ENCODE measurements at regions not wholly inside any gene's neighbourhood (a gene's known extent, or its start where the extent isn't known, plus 50 kb on each side); places are given as distances from the start of the nearest gene placed in this dataset.

DNA sequence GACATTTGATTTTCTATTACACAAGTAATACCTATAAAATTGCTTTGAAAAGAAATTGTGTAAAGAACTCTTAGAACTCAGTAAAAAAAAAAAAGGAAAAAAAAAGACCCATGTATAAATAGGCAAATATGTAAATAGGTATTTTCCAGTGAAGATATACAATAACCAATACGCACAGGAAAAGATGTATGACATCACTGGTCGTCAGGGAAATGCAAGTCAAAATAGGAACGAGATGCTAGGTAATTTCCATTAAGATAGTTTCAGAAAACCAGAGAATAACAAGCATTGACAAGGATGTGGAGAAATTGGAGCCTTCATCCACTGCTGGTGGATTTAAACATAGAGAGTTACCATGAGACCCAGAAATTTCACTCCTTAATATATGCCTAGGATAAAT, 708.8 kb downstream of the MTRR start:
- TF ChIP-seq ZC3H10 (CRISPR knock-in tag; IDR thresholded peaks at IDR 0.05) (no peak), ZNF565 (CRISPR knock-in tag; conservative IDR thresholded peaks at IDR 0.05; ENCODE audit: low read depth) (no peak), POU6F1 (CRISPR knock-in tag; IDR thresholded peaks at IDR 0.05; ENCODE audit: borderline replicate concordance, low read depth) (no peak), SNAI2 (CRISPR knock-in tag; IDR thresholded peaks at IDR 0.05) (no peak), BACH2 (CRISPR knock-in tag; IDR thresholded peaks at IDR 0.05; ENCODE audit: borderline replicate concordance) (no peak), CSRNP3 (CRISPR knock-in tag; IDR thresholded peaks at IDR 0.05) (no peak), TCF4 (CRISPR knock-in tag; IDR thresholded peaks at IDR 0.05; ENCODE audit: borderline replicate concordance) (no peak), ZFP3 (CRISPR knock-in tag; IDR thresholded peaks at IDR 0.05) (no peak), RARB (CRISPR knock-in tag; IDR thresholded peaks at IDR 0.05) (no peak), ZNF70 (CRISPR knock-in tag; IDR thresholded peaks at IDR 0.05) (no peak), ARNTL (CRISPR knock-in tag; IDR thresholded peaks at IDR 0.05; ENCODE audit: borderline replicate concordance, low read depth) (no peak), OSR1 (CRISPR knock-in tag; IDR thresholded peaks at IDR 0.05) (no peak), TSHZ2 (CRISPR knock-in tag; IDR thresholded peaks at IDR 0.05) (no peak)
- TF ChIP-seq, protein P1, sequence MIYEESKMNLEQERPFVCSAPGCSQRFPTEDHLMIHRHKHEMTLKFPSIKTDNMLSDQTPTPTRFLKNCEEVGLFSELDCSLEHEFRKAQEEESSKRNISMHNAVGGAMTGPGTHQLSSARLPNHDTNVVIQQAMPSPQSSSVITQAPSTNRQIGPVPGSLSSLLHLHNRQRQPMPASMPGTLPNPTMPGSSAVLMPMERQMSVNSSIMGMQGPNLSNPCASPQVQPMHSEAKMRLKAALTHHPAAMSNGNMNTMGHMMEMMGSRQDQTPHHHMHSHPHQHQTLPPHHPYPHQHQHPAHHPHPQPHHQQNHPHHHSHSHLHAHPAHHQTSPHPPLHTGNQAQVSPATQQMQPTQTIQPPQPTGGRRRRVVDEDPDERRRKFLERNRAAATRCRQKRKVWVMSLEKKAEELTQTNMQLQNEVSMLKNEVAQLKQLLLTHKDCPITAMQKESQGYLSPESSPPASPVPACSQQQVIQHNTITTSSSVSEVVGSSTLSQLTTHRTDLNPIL (CRISPR knock-in tag; IDR thresholded peaks at IDR 0.05; ENCODE audit: low read depth) = no peak
- TF ChIP-seq, protein P2, sequence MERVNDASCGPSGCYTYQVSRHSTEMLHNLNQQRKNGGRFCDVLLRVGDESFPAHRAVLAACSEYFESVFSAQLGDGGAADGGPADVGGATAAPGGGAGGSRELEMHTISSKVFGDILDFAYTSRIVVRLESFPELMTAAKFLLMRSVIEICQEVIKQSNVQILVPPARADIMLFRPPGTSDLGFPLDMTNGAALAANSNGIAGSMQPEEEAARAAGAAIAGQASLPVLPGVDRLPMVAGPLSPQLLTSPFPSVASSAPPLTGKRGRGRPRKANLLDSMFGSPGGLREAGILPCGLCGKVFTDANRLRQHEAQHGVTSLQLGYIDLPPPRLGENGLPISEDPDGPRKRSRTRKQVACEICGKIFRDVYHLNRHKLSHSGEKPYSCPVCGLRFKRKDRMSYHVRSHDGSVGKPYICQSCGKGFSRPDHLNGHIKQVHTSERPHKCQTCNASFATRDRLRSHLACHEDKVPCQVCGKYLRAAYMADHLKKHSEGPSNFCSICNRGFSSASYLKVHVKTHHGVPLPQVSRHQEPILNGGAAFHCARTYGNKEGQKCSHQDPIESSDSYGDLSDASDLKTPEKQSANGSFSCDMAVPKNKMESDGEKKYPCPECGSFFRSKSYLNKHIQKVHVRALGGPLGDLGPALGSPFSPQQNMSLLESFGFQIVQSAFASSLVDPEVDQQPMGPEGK (CRISPR knock-in tag; IDR thresholded peaks at IDR 0.05; ENCODE audit: borderline replicate concordance) = no peak
- ATAC-seq = no peak

- TF ChIP-seq ZNF8 (CRISPR knock-in tag; IDR thresholded peaks at IDR 0.05) = no peak
- TF ChIP-seq CSRNP3 (CRISPR knock-in tag; IDR thresholded peaks at IDR 0.05) = no peak
- TF ChIP-seq CSDC2 (CRISPR knock-in tag; IDR thresholded peaks at IDR 0.05) = no peak
- no peak for TF ChIP-seq POU6F1 (CRISPR knock-in tag; IDR thresholded peaks at IDR 0.05; ENCODE audit: borderline replicate concordance, low read depth)
- TF ChIP-seq SNAI2 (CRISPR knock-in tag; IDR thresholded peaks at IDR 0.05) = no peak
- TF ChIP-seq ESRRG (CRISPR knock-in tag; IDR thresholded peaks at IDR 0.05) = no peak
- ATAC-seq = no peak
These were observed 711.4 kb downstream of the MTRR start for GRCh38 chr5:8580298-8580697.

Measured in SK-N-SH treated with all-trans-retinoic acid at 6 μM for 48 hours (cell line).